NCI-H748 (cell line): ENCODE measurements at regions not wholly inside any gene's neighbourhood (a gene's known extent, or its start where the extent isn't known, plus 50 kb on each side); places are given as distances from the start of the nearest gene placed in this dataset.
"Not testable (repeated sequence)": the region's sequence is repeated elsewhere in the genome, so short reads cannot be mapped to it uniquely, and the experiment has no call there.

Source experiments
- DNase-seq: peaks from one replicate; lab custom pipeline; 2025; ENCODE audit not compliant: unreplicated experiment; lab: John Stamatoyannopoulos, UW

DNA sequence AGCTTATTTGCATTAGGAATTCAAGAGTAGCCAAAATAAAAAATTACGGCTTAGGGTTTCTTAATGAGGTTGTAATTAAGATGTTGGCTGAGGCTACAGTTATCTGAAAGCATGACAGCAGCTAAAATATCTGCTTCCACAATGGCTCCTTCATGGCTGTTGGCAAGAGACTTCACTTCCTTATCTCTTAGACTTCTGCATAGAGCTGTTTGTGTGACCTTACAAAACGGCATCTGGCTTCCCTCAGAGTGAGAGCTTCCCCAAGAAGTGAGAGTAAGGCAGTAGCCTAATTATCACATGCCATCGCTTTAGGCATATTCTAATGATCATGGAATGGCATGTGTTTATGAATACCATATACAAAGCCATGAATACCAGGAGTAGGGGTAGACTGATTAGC is 57.6 kb downstream of the CCDC59 start:
- DNase-seq, result no peak

GRCh38 chr12:82299319-82300025 is 58.7 kb downstream of the CCDC59 start:
- peak; percentile 44 for DNase-seq

DNA sequence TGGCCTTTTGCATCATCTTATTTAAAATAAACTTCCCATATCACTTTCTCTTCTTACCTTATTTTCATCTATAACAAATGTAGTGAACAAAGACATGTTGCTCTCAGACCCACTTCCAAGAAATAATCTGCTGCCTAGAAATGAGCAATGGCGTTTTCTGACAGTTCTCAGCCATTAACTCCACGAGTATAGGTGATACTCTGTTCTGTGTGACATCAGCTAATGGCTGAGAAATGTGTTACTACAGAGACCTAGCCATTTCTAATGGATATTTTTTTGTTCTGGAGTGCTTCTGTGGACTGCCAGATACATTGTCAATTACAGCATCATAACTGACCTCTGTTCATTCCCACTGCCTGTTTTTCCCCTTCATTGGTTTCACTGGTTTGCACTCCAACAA is 67.8 kb downstream of the CCDC59 start:
- no peak for DNase-seq

- DNase-seq, result not testable (repeated sequence)
These were observed 76.9 kb downstream of the CCDC59 start for GRCh38 chr12:82281335-82281734.

GRCh38 chr12:82279536-82280058 is 78.6 kb downstream of the CCDC59 start:
- DNase-seq, result peak; percentile 79

GRCh38 chr12:82277582-82277981 is 80.6 kb downstream of the CCDC59 start:
- peak; percentile 61 for DNase-seq

DNA sequence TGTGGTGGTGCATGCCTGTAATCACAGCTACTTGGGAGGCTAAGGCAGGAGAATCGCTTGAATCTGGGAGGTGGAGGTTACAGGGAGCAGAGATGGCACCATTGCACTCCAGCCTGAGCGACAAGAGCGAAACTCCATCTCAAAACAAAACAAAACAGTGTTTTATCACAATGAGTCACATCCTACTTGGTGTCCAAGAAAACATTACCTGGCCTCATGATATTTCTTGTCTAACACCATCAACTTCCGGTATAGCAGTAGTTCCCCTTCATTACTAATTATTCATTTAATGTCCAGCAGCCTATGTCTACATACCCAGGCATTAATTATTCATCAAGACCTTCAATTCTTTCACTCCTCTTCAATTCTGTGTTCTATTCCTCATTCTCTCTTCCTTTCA is 115.5 kb downstream of the CCDC59 start:
- no peak for DNase-seq

- DNase-seq, result peak; percentile 6
These were observed 132.3 kb downstream of the CCDC59 start for GRCh38 chr12:82225871-82226270.

DNA sequence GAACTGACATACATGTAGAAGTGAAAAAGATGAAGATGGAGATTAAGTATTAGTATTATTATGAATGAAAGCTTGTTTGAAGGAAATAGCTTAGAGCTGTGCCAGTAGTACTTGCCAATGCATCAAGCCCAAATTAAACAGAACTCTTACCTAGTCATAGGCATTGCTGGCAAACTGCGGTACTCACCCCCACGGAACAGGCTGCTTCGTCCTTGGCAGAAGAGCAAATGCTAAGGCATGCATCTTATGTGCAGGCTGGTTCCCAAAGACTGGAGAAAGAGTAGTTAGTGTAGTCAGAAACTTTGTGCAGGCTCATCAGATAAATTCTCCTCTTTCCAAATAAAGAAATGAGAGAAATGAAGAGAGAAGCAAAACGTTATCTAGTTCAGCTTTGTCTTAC is 134.8 kb downstream of the CCDC59 start:
- DNase-seq, result no peak

DNA sequence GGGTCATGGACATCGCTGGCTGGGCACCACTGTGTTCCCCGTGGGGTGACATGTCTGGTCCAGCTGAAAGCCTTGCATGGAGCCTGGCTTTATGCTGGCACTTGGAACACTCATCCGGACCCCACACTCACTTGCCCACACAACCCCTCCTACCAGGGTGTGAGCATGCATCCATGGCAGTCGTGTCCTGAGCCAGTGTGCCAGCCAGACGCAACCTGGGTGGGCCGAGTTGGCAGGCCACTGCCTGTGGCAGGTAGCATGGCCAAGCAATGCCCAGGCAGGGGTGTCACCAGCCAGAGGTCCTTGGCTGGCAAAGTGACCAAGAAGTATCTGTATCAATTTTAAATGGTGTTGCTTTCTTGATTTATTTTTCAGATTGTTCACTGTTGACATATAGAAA is 141.7 kb downstream of the CCDC59 start:
- no peak for DNase-seq

DNA sequence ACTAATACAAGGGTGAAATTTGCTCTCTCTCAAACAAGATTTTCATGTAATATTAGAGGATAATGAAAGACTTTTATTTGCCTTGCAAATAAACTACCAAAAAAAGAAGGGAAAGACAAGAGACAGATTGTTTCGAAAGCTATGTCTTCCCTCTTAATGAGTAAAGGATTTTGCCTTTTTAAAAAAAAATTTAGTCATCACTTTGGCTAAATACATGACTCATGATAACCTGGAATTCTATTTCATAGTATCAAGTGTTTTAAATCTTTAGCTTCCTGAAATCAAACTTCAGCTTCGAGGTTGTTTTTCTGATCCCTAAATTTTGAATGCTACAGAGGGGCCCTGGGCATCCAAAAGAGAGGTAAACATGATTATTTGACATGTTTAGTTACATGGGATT is 144.4 kb downstream of the CCDC59 start:
- DNase-seq, result no peak

DNA sequence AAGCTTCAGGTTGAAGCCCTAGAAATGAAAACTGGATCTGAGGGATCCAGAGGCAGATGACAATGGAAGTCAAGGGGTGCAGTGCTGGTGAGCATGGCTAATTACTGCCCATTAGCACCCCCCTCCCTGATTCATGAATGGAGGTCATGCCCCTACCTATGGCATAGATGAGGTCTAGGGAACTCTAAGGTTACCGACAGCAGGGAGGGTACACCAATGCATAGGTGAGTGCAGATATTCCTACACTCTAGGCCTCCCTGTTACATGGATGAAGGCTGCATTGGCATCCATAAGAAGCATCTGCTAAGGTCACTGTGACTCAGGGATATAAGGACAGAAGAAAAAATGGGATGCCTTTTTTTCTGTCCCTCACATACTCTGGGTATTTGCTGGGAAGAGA is 147.3 kb downstream of the CCDC59 start:
- DNase-seq, result no peak

GRCh38 chr12:82209533-82209932 is 148.7 kb downstream of the CCDC59 start:
- no peak for DNase-seq

GRCh38 chr12:82207556-82207955 is 150.6 kb downstream of the CCDC59 start:
- no peak for DNase-seq

DNA sequence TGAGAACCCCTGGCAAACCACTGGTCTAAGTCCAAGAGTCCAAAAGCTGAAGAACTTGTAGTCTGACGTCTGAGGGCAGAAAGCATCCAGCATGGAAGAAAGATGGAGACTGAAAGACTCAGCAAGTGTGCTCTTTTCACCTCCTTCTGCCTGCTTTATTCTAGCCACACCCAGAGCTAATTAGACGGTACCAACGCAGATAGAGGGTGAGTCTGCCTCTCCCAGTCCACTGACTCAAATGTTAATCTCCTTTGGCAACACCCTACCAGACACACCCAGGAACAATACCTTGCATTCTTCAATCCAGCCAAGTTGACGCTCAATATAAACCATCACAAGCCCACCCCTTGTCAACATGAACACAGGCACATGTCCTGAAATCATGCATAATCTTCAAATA is 155.1 kb downstream of the CCDC59 start:
- peak; percentile 42 for DNase-seq

GRCh38 chr12:82187595-82187994 is 170.6 kb downstream of the CCDC59 start:
- DNase-seq, result no peak

DNA sequence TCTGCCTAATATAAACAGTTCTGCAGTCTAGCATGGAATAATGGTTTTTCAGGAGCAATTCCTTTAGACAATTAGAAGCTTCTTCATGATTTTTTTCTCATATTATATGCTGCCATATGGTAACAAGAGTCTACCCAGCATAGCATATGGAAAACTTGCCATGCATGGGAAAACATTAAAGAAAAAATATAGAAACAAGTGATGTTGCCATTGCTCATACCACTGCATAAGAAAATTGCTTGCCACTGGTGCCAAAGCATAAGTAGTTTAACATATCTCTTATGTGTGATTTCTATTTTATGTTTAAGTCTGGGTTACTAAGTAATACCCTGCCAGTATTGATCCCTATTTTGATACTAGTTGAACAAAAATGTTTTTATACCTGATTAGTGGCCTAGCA is 171.2 kb downstream of the CCDC59 start:
- no peak for DNase-seq

GRCh38 chr12:82186282-82186681 is 171.9 kb downstream of the CCDC59 start:
- DNase-seq, result no peak

GRCh38 chr12:82184844-82185243 is 173.3 kb downstream of the CCDC59 start:
- DNase-seq, result no peak

DNA sequence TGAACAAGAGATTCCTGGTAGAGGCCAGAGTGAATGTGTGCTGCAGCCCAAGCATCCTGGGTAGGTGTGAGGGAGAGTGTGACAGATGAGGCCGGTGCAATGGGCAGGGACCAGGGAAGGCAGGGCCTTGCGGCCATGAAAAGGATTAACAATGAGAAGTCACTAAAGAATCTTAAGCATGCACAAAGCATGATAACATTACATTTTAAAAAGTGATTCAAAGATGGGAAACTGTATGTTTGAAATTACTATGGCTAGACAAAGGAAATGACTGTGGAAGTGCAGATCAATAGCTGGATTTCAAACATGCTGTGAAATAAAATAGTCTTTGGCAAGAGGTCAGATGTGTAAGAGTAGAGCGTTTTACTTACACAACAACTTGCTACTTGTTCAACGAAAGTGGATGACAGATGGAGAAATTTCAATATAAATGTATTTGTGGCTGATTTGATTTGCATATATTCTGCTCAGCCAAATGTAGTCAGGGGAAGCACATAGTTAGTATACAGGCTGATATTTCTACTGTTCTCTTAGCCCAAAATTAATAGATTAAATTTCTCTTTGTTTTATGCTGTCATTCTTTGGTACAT is 175.5 kb downstream of the CCDC59 start:
- DNase-seq, result no peak

DNA sequence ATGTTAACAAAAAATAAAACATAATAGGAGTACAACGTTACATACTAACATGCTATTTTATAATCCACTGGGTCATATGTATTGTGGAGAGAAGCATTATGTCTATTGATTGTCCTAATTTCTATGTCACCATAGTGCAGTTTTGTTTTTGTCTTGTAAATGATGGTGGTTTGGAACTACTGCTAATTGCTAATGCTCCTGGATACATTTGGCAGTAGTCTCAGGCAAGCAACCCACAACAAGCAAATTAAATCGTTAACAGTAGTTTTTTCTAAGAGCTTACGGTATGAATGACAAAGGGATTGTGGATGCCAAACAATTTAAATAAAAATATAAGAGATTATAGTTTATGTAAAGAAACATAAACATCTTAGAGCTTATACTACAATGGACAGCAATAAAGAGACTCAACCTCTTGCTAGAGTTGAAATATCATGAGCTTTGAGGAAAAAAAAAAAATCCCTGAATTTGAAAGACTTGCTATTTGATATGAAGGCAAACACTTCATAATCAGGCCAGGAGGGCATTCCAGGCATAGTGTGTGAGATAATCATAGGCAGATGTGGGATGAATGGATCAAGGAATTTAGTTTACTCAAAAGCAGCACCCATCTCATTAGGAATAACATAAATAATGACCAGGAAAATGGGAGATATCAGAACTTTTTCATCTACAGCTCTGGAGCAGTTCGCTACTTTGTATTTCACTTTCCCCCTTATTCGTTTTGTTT is 181.3 kb downstream of the CCDC59 start:
- DNase-seq, result peak; percentile 72

DNA sequence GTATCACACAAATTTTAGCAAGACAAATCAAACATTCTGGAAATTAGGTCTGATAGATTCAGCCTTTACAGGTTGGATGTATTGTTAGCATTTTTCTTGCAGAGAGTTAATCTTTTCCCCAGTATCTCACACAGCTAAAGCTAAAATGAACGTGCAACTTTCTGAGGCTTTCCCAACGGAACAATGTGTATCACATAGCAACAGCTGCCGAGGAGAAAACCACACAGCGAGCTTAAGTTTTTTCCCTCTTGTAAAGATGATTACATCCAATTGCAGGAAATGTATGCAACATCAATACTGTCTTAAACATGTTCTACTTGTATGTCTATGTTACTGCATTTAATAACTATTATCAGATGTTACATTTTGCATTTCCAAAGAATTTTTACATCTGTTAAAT is 182.2 kb downstream of the CCDC59 start:
- DNase-seq, result peak; percentile 86
